VCaP (cell line): ENCODE measurements at regions not wholly inside any gene's neighbourhood (a gene's known extent, or its start where the extent isn't known, plus 50 kb on each side); places are given as distances from the start of the nearest gene placed in this dataset.

Experiments
- H3K27ac ChIP-seq: fragments of 450-650 bp; 2 replicates; pipeline ENCODE4 v1.5.1; 2017
- CTCF ChIP-seq: fragments of 450-650 bp; conservative IDR thresholded peaks from 2 replicates; pipeline ENCODE4 v1.5.1; 2017; ENCODE audit warnings: mild to moderate bottlenecking, moderate library complexity

GRCh38 chr6:48289841-48290240, 178.8 kb upstream of the PTCHD4 start:
- H3K27ac ChIP-seq = no peak overlapping the region
- no peak for TF ChIP-seq CTCF

- no peak overlapping the region for H3K27ac ChIP-seq
- TF ChIP-seq CTCF = no peak
These were observed 170.2 kb upstream of the PTCHD4 start for GRCh38 chr6:48281217-48281616.

GRCh38 chr6:48280035-48280620, 169.1 kb upstream of the PTCHD4 start:
- no peak for TF ChIP-seq CTCF
- H3K27ac ChIP-seq = no peak overlapping the region

GRCh38 chr6:48278261-48278660, 167.3 kb upstream of the PTCHD4 start:
- no peak overlapping the region for H3K27ac ChIP-seq
- TF ChIP-seq CTCF = no peak

- TF ChIP-seq CTCF = no peak
- no peak overlapping the region for H3K27ac ChIP-seq
These were observed 161.5 kb upstream of the PTCHD4 start for GRCh38 chr6:48272518-48272917.

GRCh38 chr6:48255094-48255493, 144.1 kb upstream of the PTCHD4 start:
- TF ChIP-seq CTCF = no peak
- no peak overlapping the region for H3K27ac ChIP-seq

GRCh38 chr6:48249071-48249470, 138.1 kb upstream of the PTCHD4 start:
- H3K27ac ChIP-seq = no peak overlapping the region
- no peak for TF ChIP-seq CTCF
